ENCODE measurements at regions not wholly inside any gene's neighbourhood (a gene's known extent, or its start where the extent isn't known, plus 50 kb on each side); places are given as distances from the start of the nearest gene placed in this dataset.

DNA sequence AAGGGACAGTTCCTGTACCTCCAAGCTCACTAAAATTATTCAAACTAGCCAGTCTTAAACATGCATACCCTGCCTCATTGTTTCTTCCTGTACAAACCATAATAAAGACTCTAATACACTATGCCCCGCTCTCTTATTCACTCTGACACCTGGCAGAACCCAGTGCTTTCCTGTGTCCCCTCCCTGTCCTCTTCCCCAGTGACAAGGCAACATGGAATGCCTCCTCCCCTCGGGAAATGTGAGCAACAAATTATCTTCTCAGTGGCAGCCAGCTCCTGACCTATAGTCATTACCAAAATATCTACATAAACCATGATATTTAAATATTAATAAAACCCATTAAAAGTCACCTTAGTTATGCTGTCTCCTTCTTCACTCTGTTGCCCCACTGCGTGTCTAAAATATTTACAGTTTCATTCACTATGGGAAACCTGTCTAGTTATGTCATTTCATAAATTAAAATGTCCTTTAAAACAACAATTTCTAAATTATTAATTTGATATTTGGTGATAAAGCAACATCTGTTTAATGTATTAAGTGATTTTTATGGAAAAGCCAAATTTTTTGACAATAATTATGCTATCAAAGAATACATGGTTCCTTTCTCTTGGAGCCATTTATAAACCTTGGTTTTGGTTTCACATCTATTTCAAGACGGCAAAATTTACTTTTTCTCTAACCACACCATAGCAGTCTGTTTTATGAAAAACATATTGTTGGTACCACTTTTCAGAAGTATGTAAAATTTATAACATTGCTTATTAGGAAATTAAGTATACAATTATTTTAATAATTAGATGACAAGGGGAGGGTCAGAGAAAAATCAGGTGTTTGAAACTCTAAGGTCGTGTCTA lies 1355.2 kb downstream of the XPNPEP1 start:
- BruUV-seq (replicated peaks) = no TSS peak
- Histone ChIP-seq H3K79me1 (ENCODE audit: low read depth in 1 of 2, low read length in 2 of 2) (no peaks in the 10 kb centered on the region), H3K27me3 (ENCODE audit: control insufficient read depth, insufficient read depth, low read length) (no peaks in the 10 kb centered on the region), H3K4me2 (ENCODE audit: low read depth, low read length) (no peak overlapping the region), H2BK15ac (ENCODE audit: low read depth, low read length) (no peak overlapping the region), H3K18ac (ENCODE audit: low read depth, low read length) (no peak overlapping the region), H2BK5ac (ENCODE audit: low read depth, low read length, poor library complexity, severe bottlenecking) (no peak overlapping the region), H2BK20ac (ENCODE audit: low read depth, low read length) (no peak overlapping the region), H2AK9ac (replicated peaks; ENCODE audit: low read depth, low read length, poor library complexity) (no peak overlapping the region), H3K4ac (ENCODE audit: low read depth, low read length) (no peak overlapping the region), H3K23ac (ENCODE audit: low read depth, low read length) (no peak overlapping the region), H3K36me3 (ENCODE audit: control insufficient read depth, insufficient read depth, low read length) (no peaks in the 10 kb centered on the region), H2AK5ac (ENCODE audit: low read depth, low read length) (no peak overlapping the region), H4K91ac (ENCODE audit: insufficient read depth, low read depth, low read length) (no peak overlapping the region), H3K9me1 (ENCODE audit: insufficient read depth, low read length) (no peaks in the 10 kb centered on the region), H2BK120ac (ENCODE audit: low read depth, low read length) (no peak overlapping the region), H4K8ac (ENCODE audit: low read depth in 2 of 2, low read length in 2 of 2) (no peak overlapping the region), H3K4me1 (ENCODE audit: control insufficient read depth, insufficient read depth, low read length) (no peaks in the 10 kb centered on the region), H4K20me1 (ENCODE audit: insufficient read depth, low read length) (no peaks in the 10 kb centered on the region), H3K9me3 (ENCODE audit: control insufficient read depth, insufficient read depth, low read length) (peaks cover 8% of the 10 kb centered on the region), H4K5ac (ENCODE audit: low read depth, low read length) (no peak overlapping the region), H3K56ac (ENCODE audit: extremely low read depth, insufficient read depth, low read length) (no peak overlapping the region), H3K14ac (replicated peaks; ENCODE audit: low read depth, low read length) (no peak overlapping the region), H3K27ac (ENCODE audit: insufficient read depth, low read length) (no peak overlapping the region), H3K4me3 (ENCODE audit: insufficient read depth, low read depth, low read length) (no peak overlapping the region), H3K9ac (ENCODE audit: low read depth, low read length) (no peak overlapping the region), H2AFZ (replicated peaks; ENCODE audit: low read length, poor library complexity) (no peak overlapping the region)
- TF ChIP-seq SMC3 (IDR thresholded peaks at IDR 0.05; ENCODE audit: low read depth, low read length) (no peak), MAZ (IDR thresholded peaks at IDR 0.05; ENCODE audit: borderline replicate concordance, low read depth, low read length) (no peak), FOS (IDR thresholded peaks at IDR 0.05; ENCODE audit: low read depth, low read length) (no peak), CHD1 (IDR thresholded peaks at IDR 0.05; ENCODE audit: low read depth, low read length) (no peak), RAD21 (IDR thresholded peaks at IDR 0.05; ENCODE audit: low read length) (no peak), POLR2A (IDR thresholded peaks at IDR 0.05; ENCODE audit: low read depth, low read length) (no peak), NFE2L2 (IDR thresholded peaks at IDR 0.05; ENCODE audit: low read depth, low read length) (no peak), BHLHE40 (IDR thresholded peaks at IDR 0.05; ENCODE audit: low read depth, low read length) (no peak)
- TF ChIP-seq, protein P1, sequence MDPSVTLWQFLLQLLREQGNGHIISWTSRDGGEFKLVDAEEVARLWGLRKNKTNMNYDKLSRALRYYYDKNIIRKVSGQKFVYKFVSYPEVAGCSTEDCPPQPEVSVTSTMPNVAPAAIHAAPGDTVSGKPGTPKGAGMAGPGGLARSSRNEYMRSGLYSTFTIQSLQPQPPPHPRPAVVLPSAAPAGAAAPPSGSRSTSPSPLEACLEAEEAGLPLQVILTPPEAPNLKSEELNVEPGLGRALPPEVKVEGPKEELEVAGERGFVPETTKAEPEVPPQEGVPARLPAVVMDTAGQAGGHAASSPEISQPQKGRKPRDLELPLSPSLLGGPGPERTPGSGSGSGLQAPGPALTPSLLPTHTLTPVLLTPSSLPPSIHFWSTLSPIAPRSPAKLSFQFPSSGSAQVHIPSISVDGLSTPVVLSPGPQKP (IDR thresholded peaks at IDR 0.05; ENCODE audit: borderline replicate concordance, low read depth, low read length) = no peak
- TF ChIP-seq, protein P2, sequence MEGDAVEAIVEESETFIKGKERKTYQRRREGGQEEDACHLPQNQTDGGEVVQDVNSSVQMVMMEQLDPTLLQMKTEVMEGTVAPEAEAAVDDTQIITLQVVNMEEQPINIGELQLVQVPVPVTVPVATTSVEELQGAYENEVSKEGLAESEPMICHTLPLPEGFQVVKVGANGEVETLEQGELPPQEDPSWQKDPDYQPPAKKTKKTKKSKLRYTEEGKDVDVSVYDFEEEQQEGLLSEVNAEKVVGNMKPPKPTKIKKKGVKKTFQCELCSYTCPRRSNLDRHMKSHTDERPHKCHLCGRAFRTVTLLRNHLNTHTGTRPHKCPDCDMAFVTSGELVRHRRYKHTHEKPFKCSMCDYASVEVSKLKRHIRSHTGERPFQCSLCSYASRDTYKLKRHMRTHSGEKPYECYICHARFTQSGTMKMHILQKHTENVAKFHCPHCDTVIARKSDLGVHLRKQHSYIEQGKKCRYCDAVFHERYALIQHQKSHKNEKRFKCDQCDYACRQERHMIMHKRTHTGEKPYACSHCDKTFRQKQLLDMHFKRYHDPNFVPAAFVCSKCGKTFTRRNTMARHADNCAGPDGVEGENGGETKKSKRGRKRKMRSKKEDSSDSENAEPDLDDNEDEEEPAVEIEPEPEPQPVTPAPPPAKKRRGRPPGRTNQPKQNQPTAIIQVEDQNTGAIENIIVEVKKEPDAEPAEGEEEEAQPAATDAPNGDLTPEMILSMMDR (conservative IDR thresholded peaks at IDR 0.05; ENCODE audit: low read depth, low read length) = no peak
- WGBS, 2 experiments (ENCODE audit: extremely low coverage in 2 of 2, insufficient read length in 1 of 2) = 0% methylated on average over 1 of the region's 5 CpGs; no CpG with 5 or more reads in 1 of the 2 experiments
- dilution Hi-C loops (cut with HindIII; ENCODE audit: low sequenced_read_pairs, unreplicated experiment) = no loop called here
- POLR2A ChIA-PET (ENCODE audit: unreplicated experiment) = no interaction called here
- intact Hi-C loops (cut with micrococcal nuclease) = no loop called here
- DNase-seq (no peak), ATAC-seq (ENCODE audit: low read depth) (no peak)
- in situ Hi-C loops (cut with MboI; ENCODE audit: low sequenced_read_pairs) = no loop called here
- CTCF ChIA-PET = no interaction called here

Measured in IMR-90 (cell line).